ENCODE measurements at regions not wholly inside any gene's neighbourhood (a gene's known extent, or its start where the extent isn't known, plus 50 kb on each side); places are given as distances from the start of the nearest gene placed in this dataset.

DNA sequence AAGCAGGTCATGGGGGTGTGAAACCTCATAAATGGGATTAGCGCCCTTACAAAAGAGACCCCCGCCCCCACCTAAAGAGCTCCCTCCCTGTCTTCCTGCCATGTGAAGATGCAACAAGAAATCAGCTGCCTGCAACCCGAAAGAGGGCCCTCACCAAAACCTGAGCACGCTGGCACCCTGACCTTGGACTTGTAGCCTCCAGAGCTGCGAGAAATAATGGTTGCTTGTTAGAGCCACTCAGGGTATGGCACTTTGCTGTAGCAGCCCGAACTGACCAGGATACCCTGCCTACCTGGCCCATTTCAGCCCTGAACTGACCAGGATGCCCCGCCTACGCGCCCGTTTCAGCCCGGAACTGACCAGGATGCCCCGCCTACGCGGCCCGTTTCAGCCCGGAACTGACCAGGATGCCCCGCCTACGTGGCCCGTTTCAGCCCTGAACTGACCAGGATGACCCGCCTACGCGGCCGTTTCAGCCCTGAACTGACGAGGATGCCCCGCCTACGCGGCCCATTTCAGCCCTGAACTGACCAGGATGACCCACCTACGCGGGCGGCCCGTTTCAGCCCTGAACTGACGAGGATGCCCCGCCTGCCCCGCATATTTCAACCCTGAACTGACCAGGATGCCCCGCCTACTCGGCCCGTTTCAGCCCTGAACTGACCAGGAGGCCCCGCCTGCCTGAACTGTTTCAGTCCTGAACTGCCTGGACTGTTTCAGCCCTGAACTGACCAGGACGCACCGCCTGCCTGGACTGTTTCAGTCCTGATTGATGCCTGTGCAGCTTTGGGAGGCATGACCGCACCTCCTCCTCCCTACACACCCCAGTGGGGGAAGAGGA is 120.0 kb downstream of the UQCRFS1 start:
- DNase-seq: no peak

DNA sequence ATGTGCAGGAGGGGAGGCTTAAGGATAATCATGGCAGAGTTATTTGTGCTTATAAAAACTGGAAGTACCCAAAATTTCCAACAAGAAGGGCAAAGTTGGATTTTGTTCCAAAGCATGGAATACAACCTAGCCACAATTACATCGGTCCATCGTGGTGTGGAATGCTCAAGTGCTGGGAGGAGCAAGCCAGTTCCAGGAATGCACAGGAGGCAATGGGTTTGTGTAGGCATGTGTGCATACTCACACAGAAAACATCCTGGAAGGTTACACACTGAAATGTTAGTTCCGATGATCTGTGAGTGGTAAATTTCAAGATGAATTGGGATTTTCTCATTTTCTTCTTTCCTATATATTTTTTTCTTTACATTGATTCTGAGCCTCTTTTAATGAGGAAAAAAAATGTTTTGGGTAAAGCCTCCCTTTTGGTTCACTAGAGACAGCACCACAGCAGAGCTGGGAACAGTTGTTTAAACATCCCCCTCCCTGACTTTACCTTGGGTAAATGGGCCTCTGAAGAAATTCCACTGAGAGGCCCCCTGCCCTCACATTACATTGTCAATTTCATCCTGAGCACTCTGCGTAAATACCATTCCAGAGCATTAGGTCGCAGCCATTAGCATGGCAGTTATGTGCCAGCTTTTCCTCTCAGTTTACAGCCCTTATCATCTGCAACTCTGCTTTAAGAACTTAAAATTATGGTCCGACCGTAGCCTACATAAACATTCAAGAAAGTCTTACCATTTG is 122.0 kb downstream of the UQCRFS1 start:
- no peak for DNase-seq

DNA sequence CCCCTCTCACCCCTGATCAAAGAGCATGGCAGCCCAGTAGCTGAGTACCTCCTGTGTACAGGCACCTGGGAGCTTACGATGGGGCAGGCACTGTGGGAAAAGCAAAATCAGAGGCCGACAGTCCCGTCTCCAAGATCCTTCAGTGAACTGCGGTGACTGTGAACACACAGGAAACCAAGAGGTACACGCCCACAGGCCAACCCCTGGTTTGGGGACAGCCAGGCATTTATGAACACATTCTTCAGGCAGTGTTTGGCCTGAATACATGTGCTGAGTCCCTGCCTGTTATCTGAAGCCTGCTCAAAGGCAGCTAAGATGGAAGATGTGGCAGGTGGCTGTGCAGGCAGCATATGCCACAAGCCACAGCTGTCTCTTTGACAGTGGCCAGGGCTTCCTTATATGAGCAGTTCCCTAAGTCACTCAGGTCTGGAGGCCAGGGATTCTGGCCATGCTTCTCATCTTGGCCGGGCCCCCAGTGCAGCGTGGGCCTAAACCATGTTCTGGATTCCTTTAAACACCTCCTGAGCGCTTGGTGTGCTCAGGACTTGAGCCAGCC is 123.6 kb downstream of the UQCRFS1 start:
- no peak for DNase-seq

DNA sequence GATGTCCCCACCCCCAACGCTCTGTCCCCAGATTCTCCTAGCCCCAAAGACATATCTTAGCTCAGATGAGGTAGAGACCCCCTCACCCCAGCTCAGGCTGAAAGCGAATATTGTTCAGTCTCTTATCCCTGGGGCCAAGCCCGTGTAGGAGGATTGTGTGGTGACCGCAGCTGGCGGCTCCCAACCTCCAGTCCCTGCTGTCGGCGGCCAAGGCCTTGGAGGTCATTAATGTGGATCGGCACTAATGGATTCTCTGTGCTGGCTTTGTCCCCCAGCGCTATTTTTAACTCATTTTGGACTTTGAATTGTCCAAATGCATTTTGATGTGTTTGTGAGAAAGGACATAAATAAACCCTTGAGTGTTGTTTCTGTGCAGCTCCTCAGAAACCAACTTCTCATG is 124.2 kb downstream of the UQCRFS1 start:
- no peak for DNase-seq

DNA sequence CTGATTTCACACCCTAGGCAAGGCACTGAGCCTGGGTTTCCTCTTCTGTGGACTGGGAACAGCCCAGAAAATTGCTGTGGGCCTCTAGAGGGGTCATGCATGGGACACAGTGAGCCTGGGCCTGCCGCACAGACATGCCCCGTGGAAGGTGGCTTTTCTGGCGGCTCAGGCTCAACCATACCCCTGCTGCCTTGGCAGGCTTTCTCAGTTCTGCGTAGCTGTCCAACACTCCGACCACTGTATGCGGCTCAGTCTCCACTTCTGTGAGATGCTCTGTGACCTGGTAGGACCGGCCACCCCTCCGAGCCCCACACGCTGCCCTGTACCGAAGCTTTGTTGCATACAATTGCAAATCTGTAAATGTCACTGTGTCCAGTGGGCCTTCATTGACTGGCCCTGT is 126.3 kb downstream of the UQCRFS1 start:
- no peak for DNase-seq

DNA sequence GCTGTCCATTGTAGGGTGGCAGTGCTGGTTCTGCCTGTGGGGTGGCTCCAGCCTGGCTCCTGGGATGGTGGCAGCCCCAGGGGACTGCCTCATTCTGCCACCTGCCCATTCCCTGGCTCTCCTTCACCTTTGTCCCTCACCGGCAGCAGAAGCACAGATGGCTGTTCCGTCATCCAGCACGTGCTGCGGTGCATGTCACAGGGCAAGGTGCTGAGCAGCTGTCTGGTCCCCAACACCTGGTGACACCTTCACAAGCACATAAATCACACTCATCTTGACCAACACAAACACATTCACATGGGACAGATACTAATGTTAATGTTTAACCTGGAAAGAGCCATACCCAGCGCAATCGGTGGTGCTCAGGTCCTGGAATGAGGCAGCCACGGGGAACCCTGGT is 126.8 kb downstream of the UQCRFS1 start:
- DNase-seq: no peak

DNA sequence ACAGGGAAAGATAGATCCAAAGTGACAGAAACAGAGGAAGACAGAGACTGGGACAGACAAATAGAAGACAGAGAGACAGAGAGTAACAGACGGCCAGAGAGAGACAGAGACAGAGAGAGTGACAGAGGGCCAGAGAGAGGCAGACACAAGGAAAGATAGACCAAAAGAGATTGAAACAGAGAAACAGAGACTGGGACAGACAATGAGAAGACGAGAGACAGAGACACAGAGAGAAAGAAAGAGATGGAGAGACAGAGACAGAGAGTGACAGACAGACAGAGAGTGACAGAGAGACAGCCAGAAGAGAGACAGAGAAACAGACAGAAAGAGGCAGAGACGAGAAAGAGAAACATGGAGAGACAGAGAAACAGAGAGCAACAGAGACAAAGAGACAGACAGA is 127.3 kb downstream of the UQCRFS1 start:
- DNase-seq: no peak

DNA sequence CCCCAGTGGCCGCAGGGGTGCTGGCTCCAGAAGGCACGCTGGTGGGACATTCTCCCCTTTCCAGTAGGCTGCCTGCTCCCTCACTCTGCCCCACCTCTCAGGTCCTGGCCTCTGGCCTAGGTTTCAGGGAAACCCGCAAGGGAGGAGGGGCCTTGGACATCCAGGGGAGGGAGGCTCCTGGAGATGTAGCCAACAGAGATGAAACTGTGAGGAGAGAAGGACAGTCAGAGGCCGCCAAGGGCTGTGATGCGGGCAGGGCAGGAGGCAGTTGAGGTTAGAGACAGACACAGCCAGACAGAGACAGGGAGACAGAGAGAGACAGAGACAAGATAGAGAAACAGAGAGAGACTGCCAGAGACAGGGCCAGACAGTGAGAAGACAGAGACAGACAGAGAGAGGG is 127.7 kb downstream of the UQCRFS1 start:
- DNase-seq: no peak

DNA sequence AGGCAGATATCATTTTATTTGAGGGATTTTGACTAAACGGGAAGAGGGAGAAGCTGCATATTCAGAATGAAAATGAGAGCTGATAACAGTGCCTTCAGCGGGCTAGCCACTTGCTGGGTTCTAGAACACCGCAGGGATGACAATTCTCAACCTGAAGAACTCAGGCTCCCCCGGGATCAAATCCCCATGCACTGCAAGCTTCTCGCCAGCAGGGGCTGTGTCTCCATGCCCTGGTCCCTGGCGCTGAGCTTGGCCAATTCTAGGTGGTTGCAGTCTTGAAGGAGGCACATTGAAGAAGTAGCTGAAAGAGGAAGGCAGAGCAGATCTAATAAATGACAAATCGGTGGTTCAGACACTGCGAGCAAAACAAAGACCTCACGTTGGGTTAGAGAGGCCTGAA is 128.7 kb downstream of the UQCRFS1 start:
- DNase-seq: no peak

DNA sequence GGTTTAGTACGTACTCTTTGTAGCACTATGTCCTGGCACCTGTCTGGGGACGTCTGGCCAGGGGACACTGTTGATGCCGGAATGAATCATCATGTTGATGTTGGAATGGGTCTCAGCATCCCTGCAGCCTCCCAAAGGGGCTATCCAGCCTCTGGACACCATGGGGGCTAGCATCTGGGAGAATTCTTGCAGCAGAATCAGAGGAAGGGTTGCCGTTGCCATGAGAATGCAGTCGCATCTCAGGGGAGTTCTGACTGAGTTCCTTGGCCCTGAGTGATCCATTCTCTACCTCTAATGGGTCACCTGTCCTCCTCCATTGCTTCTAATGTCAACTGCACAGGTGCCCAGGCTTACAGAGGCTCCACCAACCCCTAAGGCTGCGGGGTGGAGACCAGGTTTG is 129.1 kb downstream of the UQCRFS1 start:
- DNase-seq: no peak

DNA sequence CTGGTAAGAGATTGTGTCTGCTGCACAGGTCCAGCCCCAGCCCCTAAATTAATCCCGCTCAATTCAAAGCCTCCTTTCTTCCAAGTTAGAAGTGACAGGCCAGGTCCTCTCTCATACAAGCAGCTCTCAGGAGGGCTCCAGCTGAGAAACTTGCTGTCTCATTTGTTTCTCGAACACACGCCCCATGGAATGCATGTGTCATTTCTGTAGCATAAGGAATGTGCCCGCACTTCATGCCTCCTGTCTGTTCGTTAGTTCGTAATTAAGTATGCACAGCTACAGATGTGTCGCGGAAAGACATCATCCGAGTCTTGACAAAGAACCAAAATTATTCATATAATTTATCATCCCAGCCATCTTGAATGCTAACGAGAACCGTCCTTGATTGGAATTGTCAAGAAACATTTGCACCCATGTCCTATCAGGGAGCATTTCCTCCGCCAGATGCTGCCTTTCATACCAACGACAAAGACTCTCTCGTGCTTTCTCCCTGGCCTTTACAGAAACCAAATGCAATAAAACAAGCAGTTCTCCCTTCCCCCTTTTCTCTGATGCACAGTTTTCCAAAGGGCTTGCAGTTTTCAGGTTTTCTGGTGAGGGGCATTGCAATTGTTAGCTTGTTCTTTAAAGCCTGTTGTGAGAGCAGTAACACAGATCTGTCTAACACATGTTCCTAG is 133.5 kb downstream of the UQCRFS1 start:
- no peak for DNase-seq

DNA sequence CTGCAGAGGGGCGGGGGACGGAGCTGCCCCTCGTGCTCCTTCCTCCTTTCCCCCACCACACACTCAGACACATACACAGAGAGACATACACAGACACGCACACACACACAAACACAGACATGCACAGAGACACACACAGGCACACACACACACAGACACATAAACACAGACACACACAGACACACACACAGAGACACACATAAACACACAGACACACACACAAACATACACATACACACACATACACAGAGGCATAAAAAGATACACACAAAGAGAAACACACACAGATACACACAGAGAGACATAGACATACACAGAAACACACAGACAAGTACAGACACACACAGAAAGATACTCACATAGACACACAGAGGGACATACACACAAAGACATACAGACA is 136.0 kb downstream of the UQCRFS1 start:
- DNase-seq: no peak

DNA sequence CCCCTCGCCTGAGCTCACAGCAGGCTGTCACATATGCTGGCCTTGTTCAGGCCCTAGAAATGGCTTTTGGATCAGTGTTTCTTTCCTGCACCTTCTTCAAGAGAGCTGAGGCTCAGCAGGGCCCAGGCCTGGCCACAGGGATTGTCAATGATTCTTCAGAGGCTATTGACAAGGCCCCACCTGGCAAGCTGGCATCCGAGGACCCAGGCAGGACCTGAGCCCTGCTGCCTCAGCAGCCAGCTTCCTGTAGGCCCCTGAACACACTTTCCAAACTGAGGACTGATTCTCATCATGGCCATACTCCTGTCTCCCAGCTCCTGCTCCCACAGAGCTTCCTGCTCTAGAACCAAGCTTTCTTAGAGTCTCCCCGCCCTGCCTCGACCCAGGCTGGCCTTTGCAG is 136.8 kb downstream of the UQCRFS1 start:
- no peak for DNase-seq

DNA sequence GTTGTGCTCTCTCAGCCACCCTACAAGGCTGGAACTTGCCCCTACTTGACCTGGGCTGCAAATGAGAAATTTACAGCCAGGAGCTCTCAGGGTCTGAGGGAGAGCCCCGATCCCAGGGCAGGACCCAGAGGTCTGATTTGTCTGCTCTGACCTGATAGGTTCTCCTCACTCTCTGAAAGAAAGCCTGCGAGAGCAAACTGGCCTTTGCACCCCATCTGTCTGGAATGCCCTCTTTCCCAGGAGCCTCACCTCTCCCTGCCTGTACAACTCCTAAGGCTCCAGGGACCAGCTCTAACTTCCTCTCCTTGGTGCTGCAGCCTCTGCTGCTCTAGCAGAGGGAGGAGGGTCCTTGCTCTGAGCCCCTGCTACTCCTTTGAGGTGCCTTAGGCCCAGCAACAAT is 137.8 kb downstream of the UQCRFS1 start:
- no peak for DNase-seq

DNA sequence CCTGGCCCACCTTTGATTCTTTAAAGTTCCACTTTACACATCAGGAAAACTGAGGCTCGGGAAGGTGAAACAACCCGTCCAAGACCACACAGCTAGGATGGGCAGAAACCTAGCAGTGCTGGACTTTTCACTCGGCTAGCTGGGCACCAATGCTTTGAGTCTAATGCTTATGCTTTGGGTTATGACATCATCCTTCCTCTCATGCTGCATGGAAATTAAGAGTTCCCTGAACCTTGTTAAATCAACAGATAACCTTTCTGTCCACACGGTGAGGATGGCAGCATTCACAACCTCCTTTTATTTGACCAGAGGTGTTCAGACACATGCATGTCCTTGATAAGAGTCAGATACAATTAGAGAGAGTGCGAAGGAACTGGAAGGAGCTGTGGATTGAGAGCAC is 138.4 kb downstream of the UQCRFS1 start:
- DNase-seq: no peak

DNA sequence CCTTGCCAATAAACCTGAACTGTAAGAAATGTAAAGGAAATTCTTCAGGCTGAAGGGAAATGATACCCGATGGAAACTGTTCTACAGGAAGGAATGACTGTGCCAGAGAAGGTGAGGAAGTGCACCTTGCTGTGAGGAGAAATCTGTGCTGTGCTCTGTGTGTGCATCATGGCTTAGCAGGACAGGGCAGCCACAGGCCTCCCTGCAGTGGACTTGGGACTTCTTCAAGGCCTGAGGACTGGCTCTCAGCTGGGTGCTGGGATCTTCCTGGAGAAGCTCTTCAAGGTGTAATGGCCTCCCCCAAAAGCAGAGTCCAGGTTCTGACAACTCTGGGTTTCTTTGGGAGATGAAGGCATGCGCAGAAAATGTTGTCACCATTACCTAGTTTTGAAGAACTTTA is 145.1 kb downstream of the UQCRFS1 start:
- no peak for DNase-seq

DNA sequence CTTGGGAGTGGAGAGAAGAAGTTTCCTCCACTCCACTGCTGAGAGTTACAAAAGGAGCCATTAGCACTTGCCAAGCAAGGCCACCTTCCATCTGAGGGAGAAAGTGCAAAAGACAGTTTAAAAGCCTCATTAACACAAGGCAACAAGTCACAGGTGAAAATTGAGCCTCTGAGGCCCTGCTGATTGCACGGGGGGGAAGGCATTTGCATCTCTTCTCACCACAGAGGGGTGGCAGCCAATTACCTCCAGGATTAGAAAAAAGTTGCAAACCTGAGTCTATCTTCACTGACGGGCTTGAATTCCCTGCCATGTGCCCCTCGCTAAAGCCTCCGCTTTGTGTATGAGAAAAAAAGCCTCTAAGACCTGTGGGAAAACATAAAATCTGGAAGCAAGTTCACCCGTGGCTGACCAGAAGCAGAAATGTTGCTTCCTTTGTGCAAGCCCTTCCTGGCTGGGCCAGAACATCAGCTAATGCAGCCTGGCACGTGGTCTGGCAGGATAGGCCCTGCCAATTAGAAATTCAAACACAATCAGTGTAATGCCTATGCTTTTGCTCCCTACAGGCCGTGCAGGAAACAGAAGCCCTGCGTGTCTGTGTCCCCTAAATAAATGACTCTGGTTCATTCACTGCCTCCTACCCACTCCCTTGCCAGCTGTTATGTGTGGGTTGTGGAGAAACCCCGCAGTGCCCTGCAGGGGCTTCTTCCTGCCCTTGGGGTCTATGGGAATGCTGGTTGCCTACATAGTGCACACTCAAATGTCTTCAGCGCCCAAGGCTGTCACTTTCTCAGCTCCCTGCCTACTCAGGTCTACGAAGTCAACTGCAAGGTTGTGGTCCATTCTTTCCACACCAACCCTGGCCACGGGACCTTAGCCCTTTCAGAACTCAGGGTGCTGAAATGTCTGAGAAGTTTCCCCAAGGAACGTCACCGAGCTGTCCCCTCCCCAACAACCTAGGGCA is 150.2 kb downstream of the UQCRFS1 start:
- DNase-seq: no peak

DNA sequence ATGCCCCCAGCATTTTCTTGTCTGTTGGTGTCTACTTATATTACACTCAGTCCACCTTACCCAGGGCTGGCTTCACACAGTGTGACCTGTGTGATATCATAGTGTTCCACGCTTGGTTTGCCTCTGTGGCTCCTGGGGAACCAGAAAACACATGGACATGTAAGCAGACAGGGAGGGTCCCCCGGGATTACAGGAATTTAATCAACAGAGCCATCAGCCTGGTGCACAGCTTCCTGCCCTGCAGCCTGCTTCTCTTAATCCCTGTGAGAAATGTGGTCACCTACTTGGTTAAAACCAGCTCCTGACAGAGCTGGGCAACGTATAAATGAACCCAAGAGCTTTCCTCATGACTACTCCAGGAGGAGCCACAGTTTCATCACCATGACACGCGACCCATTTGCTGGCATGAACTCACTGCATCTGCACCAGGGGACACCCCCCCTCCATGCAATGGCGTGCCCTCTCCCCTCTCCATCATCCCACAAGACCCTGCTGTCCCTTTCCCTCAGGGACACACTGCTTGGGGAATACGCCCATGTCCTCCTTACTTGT is 152.1 kb downstream of the UQCRFS1 start:
- DNase-seq: no peak

DNA sequence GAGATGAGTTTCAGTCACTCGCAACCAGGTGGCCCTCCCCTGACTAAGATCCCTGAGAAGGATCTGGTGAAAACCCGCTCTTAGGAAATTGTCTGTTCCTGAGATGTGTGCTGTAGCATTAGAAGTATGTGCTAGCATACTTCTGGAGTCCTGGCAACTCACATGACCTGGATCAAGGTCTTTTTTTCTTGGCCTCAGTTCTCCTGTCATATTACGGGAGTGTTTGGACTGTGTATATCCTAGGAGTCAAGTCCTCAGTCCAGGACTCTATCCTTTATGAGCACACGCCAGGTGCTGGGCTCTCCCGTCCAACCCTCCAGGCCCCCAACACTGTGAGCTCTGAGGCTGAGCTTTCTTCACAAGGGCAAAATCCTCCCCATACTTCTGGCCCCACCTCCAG is 156.4 kb downstream of the UQCRFS1 start:
- no peak for DNase-seq

DNA sequence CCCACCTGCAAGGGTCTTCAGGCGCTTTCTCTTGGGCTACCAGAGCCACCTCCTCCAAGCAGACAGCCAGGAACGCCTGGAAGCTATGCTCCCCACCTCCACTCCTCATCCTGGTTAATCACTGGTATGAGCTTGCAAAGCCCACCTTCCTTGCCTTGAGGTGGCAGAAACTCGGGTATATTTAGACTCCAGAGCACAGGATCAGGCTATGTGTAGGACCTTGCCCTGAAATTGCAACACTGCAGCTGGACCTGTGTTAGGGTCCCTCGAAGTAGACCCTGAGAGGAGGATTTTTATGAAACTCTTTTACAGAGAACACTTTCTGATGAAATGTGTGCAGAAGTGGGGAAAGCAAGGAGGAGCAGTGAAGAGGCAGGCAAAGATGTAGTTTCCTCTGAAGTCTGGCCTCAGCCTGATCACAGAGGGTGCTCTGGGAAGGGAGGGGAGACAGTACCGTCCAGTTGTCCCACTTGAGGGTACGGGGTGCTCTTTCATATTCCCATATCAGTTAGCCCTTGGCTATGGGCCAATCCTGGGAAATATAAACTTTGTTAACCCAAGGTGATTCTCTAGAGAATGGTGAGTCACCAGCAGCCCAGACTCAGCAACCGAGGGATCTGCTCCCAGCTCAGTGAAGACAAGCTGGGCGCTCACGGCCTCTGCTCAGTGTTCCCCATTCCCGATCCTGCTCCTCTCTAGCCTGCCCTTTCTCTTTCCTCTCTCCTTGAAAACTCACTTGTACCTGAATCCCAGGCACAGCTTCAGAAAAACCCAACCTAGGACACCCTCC is 157.9 kb downstream of the UQCRFS1 start:
- DNase-seq: no peak

DNA sequence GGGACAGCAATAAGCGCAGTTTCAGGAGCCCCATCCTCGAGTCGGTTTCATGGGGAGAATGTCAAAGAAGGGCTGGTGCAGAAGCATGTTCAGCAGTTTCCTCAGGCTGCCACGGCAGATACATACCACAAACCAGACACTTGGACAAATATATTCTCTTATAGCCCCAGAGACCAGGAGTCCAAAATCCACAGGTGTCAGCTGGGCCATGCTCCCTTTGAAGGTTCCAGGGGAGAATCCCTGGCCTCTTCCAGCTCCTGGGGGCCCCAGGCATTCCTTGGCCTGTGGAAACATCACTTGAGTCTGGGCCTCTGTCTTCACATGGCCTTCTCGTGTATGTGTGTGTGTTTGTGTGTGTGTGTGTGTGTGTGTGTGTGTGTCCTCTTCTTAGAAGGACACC is 164.1 kb downstream of the UQCRFS1 start:
- DNase-seq: no peak

Measured in AML-193 (cell line).